Liver (tissue), 3 donors: ENCODE measurements at regions not wholly inside any gene's neighbourhood (a gene's known extent, or its start where the extent isn't known, plus 50 kb on each side); places are given as distances from the start of the nearest gene placed in this dataset.

Experiments
- HNF4A ChIP-seq, 2 donors: conservative IDR thresholded peaks; 2 replicates each; pipeline ENCODE4 v1.6.1; 2016; ENCODE audit warnings: antibody characterized with exemption in 2 of 2, mild to moderate bottlenecking in 2 of 2
- TAF1 ChIP-seq: conservative IDR thresholded peaks from 2 replicates; pipeline ENCODE4 v1.6.1; 2016; ENCODE audit warnings: antibody characterized with exemption, mild to moderate bottlenecking
- TF ChIP-seq, protein P1 (sequence below): IDR thresholded peaks from 2 replicates; pipeline ENCODE4 v1.6.1; 2016; ENCODE audit warnings: antibody characterized with exemption, mild to moderate bottlenecking
- TF ChIP-seq, protein P2 (sequence below): IDR thresholded peaks from 2 replicates; pipeline ENCODE4 v1.6.1; 2016; ENCODE audit warnings: antibody characterized with exemption
- TF ChIP-seq, protein P3 (sequence below): fragments of 150-350 bp; IDR thresholded peaks from 2 replicates; pipeline ENCODE4 v1.5.1; 2017; ENCODE audit warnings: improper control_type of control experiment, low read depth, low read length; ENCODE audit not compliant: missing input control
- donor health status: healthy.
- donor health status: healthy.

DNA sequence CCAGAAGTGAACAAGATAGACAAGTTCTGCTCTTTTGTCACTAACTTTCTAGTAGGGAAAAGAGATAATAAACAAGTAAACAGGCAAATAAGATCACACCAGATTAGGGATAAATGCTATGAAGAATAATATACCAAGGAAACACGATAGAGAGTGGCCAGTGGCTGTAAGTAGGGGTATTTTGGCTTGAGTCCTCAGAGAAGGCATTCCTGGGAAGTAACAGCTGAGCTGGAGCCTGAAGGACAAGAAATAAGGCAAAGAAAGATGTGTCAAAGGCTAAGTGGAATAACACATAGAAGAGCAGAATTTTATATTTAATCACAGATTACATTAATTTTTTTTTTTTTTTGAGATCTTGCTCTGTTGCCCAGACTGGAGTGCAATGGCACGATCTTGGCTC is 366.2 kb downstream of the ZIC1 start:
- TF ChIP-seq, protein P1, sequence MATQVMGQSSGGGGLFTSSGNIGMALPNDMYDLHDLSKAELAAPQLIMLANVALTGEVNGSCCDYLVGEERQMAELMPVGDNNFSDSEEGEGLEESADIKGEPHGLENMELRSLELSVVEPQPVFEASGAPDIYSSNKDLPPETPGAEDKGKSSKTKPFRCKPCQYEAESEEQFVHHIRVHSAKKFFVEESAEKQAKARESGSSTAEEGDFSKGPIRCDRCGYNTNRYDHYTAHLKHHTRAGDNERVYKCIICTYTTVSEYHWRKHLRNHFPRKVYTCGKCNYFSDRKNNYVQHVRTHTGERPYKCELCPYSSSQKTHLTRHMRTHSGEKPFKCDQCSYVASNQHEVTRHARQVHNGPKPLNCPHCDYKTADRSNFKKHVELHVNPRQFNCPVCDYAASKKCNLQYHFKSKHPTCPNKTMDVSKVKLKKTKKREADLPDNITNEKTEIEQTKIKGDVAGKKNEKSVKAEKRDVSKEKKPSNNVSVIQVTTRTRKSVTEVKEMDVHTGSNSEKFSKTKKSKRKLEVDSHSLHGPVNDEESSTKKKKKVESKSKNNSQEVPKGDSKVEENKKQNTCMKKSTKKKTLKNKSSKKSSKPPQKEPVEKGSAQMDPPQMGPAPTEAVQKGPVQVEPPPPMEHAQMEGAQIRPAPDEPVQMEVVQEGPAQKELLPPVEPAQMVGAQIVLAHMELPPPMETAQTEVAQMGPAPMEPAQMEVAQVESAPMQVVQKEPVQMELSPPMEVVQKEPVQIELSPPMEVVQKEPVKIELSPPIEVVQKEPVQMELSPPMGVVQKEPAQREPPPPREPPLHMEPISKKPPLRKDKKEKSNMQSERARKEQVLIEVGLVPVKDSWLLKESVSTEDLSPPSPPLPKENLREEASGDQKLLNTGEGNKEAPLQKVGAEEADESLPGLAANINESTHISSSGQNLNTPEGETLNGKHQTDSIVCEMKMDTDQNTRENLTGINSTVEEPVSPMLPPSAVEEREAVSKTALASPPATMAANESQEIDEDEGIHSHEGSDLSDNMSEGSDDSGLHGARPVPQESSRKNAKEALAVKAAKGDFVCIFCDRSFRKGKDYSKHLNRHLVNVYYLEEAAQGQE, result no peak
- TF ChIP-seq HNF4A (conservative IDR thresholded peaks at IDR 0.05) (no peak), TAF1 (no peak)
- TF ChIP-seq, protein P2, sequence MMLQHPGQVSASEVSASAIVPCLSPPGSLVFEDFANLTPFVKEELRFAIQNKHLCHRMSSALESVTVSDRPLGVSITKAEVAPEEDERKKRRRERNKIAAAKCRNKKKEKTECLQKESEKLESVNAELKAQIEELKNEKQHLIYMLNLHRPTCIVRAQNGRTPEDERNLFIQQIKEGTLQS, result no peak
- TF ChIP-seq, protein P3, sequence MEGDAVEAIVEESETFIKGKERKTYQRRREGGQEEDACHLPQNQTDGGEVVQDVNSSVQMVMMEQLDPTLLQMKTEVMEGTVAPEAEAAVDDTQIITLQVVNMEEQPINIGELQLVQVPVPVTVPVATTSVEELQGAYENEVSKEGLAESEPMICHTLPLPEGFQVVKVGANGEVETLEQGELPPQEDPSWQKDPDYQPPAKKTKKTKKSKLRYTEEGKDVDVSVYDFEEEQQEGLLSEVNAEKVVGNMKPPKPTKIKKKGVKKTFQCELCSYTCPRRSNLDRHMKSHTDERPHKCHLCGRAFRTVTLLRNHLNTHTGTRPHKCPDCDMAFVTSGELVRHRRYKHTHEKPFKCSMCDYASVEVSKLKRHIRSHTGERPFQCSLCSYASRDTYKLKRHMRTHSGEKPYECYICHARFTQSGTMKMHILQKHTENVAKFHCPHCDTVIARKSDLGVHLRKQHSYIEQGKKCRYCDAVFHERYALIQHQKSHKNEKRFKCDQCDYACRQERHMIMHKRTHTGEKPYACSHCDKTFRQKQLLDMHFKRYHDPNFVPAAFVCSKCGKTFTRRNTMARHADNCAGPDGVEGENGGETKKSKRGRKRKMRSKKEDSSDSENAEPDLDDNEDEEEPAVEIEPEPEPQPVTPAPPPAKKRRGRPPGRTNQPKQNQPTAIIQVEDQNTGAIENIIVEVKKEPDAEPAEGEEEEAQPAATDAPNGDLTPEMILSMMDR, result no peak
